Dendritic cell treated with granulocyte-macrophage colony-stimulating factor and Interleukin-4, amounts not matched to agents 40 ng/mL and 50 ng/mL, for 4 days (primary cell): ENCODE measurements at regions not wholly inside any gene's neighbourhood (a gene's known extent, or its start where the extent isn't known, plus 50 kb on each side); places are given as distances from the start of the nearest gene placed in this dataset.
"Not testable (repeated sequence)": the region's sequence is repeated elsewhere in the genome, so short reads cannot be mapped to it uniquely, and the experiment has no call there.

Source experiments
- H3K27ac Mint-ChIP-seq: one replicate; pipeline ENCODE4 v1.8.0; 2022; ENCODE audit warnings: mild to moderate bottlenecking, mixed read lengths
- H3K27me3 Mint-ChIP-seq: one replicate; pipeline ENCODE4 v1.8.0; 2022; ENCODE audit warnings: mild to moderate bottlenecking, mixed read lengths
- H3K36me3 Mint-ChIP-seq: one replicate; pipeline ENCODE4 v1.8.0; 2022; ENCODE audit warnings: low read depth, mixed read lengths
- H3K4me1 Mint-ChIP-seq: one replicate; pipeline ENCODE4 v1.8.0; 2022; ENCODE audit warnings: low read depth, mixed read lengths
- H3K4me3 Mint-ChIP-seq: one replicate; pipeline ENCODE4 v1.8.0; 2022; ENCODE audit warnings: mild to moderate bottlenecking, moderate library complexity, mixed read lengths
- H3K9me3 Mint-ChIP-seq: one replicate; pipeline ENCODE4 v1.8.0; 2022; ENCODE audit warnings: mixed read lengths
- intact Hi-C: fragments of 100-400 bp; cut with micrococcal nuclease; formaldehyde crosslinking; loops from one replicate; pipeline ENCODE4 v1.15.0; 2022

- not testable (repeated sequence) for H3K27ac Mint-ChIP-seq, H3K36me3 Mint-ChIP-seq, H3K4me1 Mint-ChIP-seq
These were observed 64.4 kb downstream of the TMEM200C start for GRCh38 chr18:5830902-5831301.

GRCh38 chr18:5828913-5829312 is 66.4 kb downstream of the TMEM200C start:
- Mint-ChIP-seq H3K9me3 (no peaks in the 10 kb centered on the region), H3K4me3 (no peak overlapping the region), H3K27ac (no peak overlapping the region), H3K4me1 (no peaks in the 10 kb centered on the region), H3K27me3 (peaks cover 13% of the 10 kb centered on the region), H3K36me3 (no peaks in the 10 kb centered on the region)
- intact Hi-C loops = no loop called here

More at GRCh38 chr18:5830902-5831301, 64.4 kb downstream of the TMEM200C start:
- peaks cover 14% of the 10 kb centered on the region for H3K27me3 Mint-ChIP-seq
- H3K9me3 Mint-ChIP-seq, H3K4me3 Mint-ChIP-seq, intact Hi-C loops: not testable (repeated sequence)

- intact Hi-C loops = no loop called here
- H3K4me1 Mint-ChIP-seq = no peaks in the 10 kb centered on the region
- no peaks in the 10 kb centered on the region for H3K9me3 Mint-ChIP-seq
- H3K27ac Mint-ChIP-seq = no peak overlapping the region
- no peak overlapping the region for H3K4me3 Mint-ChIP-seq
- peaks cover 14% of the 10 kb centered on the region for H3K27me3 Mint-ChIP-seq
- no peaks in the 10 kb centered on the region for H3K36me3 Mint-ChIP-seq
These were observed 69.7 kb downstream of the TMEM200C start for GRCh38 chr18:5825663-5826062.

GRCh38 chr18:5824370-5824984 is 70.8 kb downstream of the TMEM200C start:
- Mint-ChIP-seq H3K4me3 (no peak overlapping the region), H3K4me1 (no peaks in the 10 kb centered on the region), H3K36me3 (no peaks in the 10 kb centered on the region), H3K27ac (peak overlapping the region; percentile 19), H3K9me3 (peaks cover 3% of the 10 kb centered on the region), H3K27me3 (peaks cover 12% of the 10 kb centered on the region)
- intact Hi-C loops = loop anchor here (5.0 kb wide), 1 partner anchor 237 kb away; no protein-coding TSS in a partner anchor

- H3K36me3 Mint-ChIP-seq = no peaks in the 10 kb centered on the region
- H3K27me3 Mint-ChIP-seq = peaks cover 1% of the 10 kb centered on the region
- intact Hi-C loops = no loop called here
- no peaks in the 10 kb centered on the region for H3K4me1 Mint-ChIP-seq
- H3K4me3 Mint-ChIP-seq = no peak overlapping the region
- H3K27ac Mint-ChIP-seq = no peak overlapping the region
- H3K9me3 Mint-ChIP-seq = peaks cover 9% of the 10 kb centered on the region
These were observed 77.5 kb downstream of the TMEM200C start for GRCh38 chr18:5817816-5818215.

GRCh38 chr18:5806860-5807259 is 88.5 kb downstream of the TMEM200C start:
- Mint-ChIP-seq H3K27ac (no peak overlapping the region), H3K4me3 (no peak overlapping the region), H3K27me3 (peaks cover 5% of the 10 kb centered on the region), H3K4me1 (no peaks in the 10 kb centered on the region), H3K9me3 (peaks cover 57% of the 10 kb centered on the region), H3K36me3 (no peaks in the 10 kb centered on the region)
- intact Hi-C loops = no loop called here

GRCh38 chr18:5787936-5788335 is 107.4 kb downstream of the TMEM200C start:
- Mint-ChIP-seq H3K4me3 (no peak overlapping the region), H3K36me3 (no peaks in the 10 kb centered on the region), H3K4me1 (no peaks in the 10 kb centered on the region), H3K27me3 (no peaks in the 10 kb centered on the region), H3K9me3 (peaks cover 27% of the 10 kb centered on the region), H3K27ac (no peak overlapping the region)
- intact Hi-C loops = no loop called here

DNA sequence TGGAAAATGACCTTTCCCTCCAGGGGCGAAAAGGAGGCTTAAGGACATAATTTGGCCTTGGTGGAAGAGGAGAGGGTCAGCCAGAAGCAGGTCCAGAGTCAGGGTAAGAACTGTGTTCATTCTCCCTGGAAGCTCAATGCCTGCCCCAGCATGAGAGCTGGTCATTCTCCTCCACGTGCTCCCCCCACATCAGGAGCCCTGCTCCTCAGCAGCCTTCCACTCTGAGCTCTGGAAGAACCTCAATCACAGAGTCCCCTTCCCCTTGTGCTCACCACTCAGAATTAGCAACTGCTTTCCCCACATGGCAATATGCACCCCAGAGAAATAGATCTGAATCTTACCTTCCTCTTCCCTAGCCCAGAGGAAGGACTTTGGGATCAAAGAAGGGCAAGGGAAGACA is 115.4 kb downstream of the TMEM200C start:
- no peaks in the 10 kb centered on the region for H3K9me3 Mint-ChIP-seq
- no peak overlapping the region for H3K4me3 Mint-ChIP-seq
- H3K4me1 Mint-ChIP-seq = no peaks in the 10 kb centered on the region
- no peaks in the 10 kb centered on the region for H3K36me3 Mint-ChIP-seq
- H3K27ac Mint-ChIP-seq = no peak overlapping the region
- peaks cover 2% of the 10 kb centered on the region for H3K27me3 Mint-ChIP-seq
- intact Hi-C loops = no loop called here

DNA sequence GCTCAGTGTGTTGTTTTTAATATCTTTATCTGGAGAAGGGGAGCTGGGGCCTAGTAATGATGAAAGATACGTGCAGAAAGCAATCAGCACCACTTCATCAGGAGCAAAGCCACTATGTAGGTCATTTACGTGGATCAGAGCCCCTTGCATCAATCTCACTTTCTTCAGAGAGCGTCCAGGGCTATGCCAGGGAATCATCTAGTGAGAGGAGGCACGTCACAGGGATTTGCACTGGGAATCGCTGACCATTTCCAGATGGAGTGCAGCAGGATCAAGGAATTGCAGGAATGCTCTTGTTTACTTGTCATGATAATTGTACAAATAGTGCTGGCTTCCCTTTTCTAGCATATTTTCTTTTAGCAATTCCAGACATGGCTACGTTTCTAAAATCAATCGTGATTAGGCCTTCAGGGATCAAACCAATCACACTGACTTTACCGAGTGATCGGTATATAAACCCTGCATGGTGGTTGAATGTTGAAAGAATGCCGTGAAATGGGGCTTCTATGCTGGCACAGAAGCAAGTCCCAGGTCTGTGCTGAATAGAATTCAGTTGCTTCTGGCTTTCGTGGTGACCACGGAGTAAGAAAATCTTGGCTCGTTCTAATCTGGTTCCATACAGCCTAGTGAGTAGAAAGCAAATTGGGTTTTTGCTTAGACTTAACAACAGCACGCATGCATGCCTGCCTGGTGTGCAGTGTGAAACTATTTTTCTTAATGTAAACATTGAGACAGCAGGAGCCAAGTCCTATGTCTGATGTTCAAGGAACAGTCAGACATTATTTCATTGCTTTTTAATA is 122.8 kb downstream of the TMEM200C start:
- no peaks in the 10 kb centered on the region for H3K4me1 Mint-ChIP-seq

DNA sequence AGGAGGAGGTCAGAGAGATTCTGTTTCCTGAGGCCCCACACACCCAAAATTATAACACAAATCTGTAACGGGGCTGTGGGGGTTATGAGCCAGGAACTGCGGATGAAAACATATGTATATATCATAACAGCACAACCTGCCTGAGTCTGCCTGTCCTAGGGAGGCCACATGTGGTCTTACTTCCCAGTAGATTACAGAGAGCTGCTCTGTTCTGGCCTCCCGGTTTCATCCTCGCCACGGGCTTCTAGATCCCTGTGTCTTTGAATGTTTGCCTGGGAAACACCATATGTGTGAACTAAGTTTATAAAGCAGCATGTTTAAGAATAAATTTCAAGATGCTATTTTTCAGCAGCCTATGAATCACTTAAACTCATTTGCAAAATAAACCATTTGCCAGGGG is 124.0 kb downstream of the TMEM200C start:
- Mint-ChIP-seq H3K27ac (no peak overlapping the region), H3K4me1 (no peaks in the 10 kb centered on the region), H3K4me3 (no peak overlapping the region), H3K9me3 (no peaks in the 10 kb centered on the region), H3K36me3 (no peaks in the 10 kb centered on the region), H3K27me3 (no peaks in the 10 kb centered on the region)
- intact Hi-C loops = no loop called here

More for the DNA sequence above, 122.8 kb downstream of the TMEM200C start:
- Mint-ChIP-seq H3K4me3 (no peak overlapping the region), H3K27ac (no peak overlapping the region), H3K27me3 (peaks cover 2% of the 10 kb centered on the region), H3K36me3 (no peaks in the 10 kb centered on the region), H3K9me3 (no peaks in the 10 kb centered on the region)
- intact Hi-C loops = no loop called here

DNA sequence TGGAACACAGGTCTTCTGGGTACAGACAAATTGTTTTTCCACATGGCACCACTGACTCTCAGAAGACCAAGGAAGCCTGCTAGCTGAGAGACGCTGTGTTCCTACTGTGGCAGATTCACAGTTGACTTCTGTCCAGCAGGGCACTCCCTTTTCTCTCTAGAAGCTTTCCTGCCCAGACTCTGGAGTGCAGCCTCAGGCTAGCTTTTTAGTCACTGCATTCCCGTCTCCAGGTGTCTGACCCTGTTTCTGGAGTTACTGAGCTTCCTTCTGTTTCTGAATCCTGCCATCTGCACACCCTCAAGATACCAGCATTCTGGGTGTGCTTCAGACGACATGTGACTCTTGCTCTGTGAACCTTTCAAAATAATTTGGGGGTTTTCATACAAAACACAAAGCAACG is 125.1 kb downstream of the TMEM200C start:
- H3K4me1 Mint-ChIP-seq = no peaks in the 10 kb centered on the region
- intact Hi-C loops = no loop called here
- no peak overlapping the region for H3K27ac Mint-ChIP-seq
- no peaks in the 10 kb centered on the region for H3K36me3 Mint-ChIP-seq
- no peaks in the 10 kb centered on the region for H3K27me3 Mint-ChIP-seq
- H3K9me3 Mint-ChIP-seq = no peaks in the 10 kb centered on the region
- no peak overlapping the region for H3K4me3 Mint-ChIP-seq

DNA sequence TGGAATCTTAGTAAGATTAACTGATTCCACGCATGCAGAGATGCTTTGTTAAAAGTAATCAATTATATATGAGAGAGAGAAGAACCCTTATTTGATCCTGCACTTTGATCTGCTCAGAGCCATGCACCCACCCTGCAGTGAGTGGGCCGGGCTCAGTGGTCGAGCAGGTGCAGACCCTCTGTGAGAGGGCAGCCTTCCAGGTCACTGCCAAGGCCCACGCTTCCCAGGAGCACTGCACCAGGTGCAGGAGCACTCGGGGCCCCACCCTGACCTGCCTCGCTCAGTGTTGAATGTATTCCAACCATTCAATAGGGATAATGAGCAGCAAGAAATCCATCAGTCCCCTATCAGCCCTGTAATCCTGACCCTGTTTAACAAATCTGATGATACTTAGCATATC is 126.9 kb downstream of the TMEM200C start:
- H3K27ac Mint-ChIP-seq = no peak overlapping the region
- no peaks in the 10 kb centered on the region for H3K36me3 Mint-ChIP-seq
- no peaks in the 10 kb centered on the region for H3K27me3 Mint-ChIP-seq
- no peaks in the 10 kb centered on the region for H3K4me1 Mint-ChIP-seq
- H3K4me3 Mint-ChIP-seq = no peak overlapping the region
- intact Hi-C loops = no loop called here
- H3K9me3 Mint-ChIP-seq = no peaks in the 10 kb centered on the region

GRCh38 chr18:5759194-5759593 is 136.1 kb downstream of the TMEM200C start:
- H3K36me3 Mint-ChIP-seq = no peaks in the 10 kb centered on the region
- no peaks in the 10 kb centered on the region for H3K9me3 Mint-ChIP-seq
- no peaks in the 10 kb centered on the region for H3K4me1 Mint-ChIP-seq
- intact Hi-C loops = no loop called here
- no peak overlapping the region for H3K27ac Mint-ChIP-seq
- H3K4me3 Mint-ChIP-seq = no peak overlapping the region
- H3K27me3 Mint-ChIP-seq = peaks cover 3% of the 10 kb centered on the region

GRCh38 chr18:5756823-5757222 is 138.5 kb downstream of the TMEM200C start:
- intact Hi-C loops = loop anchor here (1.0 kb wide), 1 partner anchor 29 kb away; no protein-coding TSS in a partner anchor
- H3K36me3 Mint-ChIP-seq = no peaks in the 10 kb centered on the region
- peaks cover 4% of the 10 kb centered on the region for H3K27me3 Mint-ChIP-seq
- no peak overlapping the region for H3K4me3 Mint-ChIP-seq
- H3K27ac Mint-ChIP-seq = no peak overlapping the region
- H3K4me1 Mint-ChIP-seq = no peaks in the 10 kb centered on the region
- no peaks in the 10 kb centered on the region for H3K9me3 Mint-ChIP-seq
